ENCODE measurements at regions not wholly inside any gene's neighbourhood (a gene's known extent, or its start where the extent isn't known, plus 50 kb on each side); places are given as distances from the start of the nearest gene placed in this dataset.

DNA sequence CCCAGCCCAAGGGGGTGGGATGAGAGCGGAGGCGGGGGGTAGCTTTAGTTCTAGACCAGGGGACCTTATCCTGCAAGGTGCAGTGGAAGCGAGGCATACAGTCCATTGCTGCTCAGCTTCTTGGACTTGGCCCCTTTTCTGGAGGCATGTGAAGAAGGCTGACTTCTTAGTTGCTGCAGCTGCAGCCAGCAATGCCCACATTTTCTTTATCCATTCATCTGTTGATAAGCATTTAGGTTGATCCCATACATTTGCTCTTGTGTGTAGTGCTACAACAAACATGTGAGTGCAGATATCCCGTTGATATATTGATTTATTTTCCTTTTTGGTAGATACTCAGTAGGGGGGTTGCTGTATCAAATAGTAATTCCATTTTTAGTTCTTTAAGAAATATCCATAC is 461.2 kb upstream of the IMPG1 start:
- Histone ChIP-seq H3K4me2 (ENCODE audit: low read length) (no peak overlapping the region), H3K4me1 (ENCODE audit: control insufficient read depth, low read depth, low read length) (no peaks in the 10 kb centered on the region), H3K4ac (ENCODE audit: low read depth, low read length) (no peak overlapping the region), H3K36me3 (ENCODE audit: control insufficient read depth, insufficient read depth, low read length) (no peaks in the 10 kb centered on the region), H4K8ac (ENCODE audit: low read depth, low read length) (no peak overlapping the region), H3K27ac (ENCODE audit: low read depth, low read length) (no peak overlapping the region), H3K27me3 (ENCODE audit: insufficient read depth, low read length, poor library complexity) (no peaks in the 10 kb centered on the region), H3K23ac (ENCODE audit: low read length) (no peak overlapping the region), H3K79me1 (ENCODE audit: low read length) (no peaks in the 10 kb centered on the region), H2BK120ac (ENCODE audit: low read depth, low read length) (no peak overlapping the region), H4K5ac (ENCODE audit: low read length) (no peak overlapping the region), H2AK5ac (ENCODE audit: low read length) (no peak overlapping the region), H3K79me2 (ENCODE audit: control insufficient read depth, insufficient read depth, low read length) (no peaks in the 10 kb centered on the region), H2BK5ac (ENCODE audit: low read length) (no peak overlapping the region), H2BK15ac (replicated peaks; ENCODE audit: low read depth) (no peak overlapping the region), H3K4me3 (ENCODE audit: low read length) (no peak overlapping the region), H3K9ac (ENCODE audit: low read length) (no peak overlapping the region), H3K18ac (ENCODE audit: low read length) (no peak overlapping the region), H3K56ac (ENCODE audit: low read length) (no peak overlapping the region)
- no peak for DNase-seq
- no CpG with 5 or more reads among the region's 4 CpGs for WGBS (ENCODE audit: extremely low coverage, insufficient coverage, low lambda C conversion rate)

DNA sequence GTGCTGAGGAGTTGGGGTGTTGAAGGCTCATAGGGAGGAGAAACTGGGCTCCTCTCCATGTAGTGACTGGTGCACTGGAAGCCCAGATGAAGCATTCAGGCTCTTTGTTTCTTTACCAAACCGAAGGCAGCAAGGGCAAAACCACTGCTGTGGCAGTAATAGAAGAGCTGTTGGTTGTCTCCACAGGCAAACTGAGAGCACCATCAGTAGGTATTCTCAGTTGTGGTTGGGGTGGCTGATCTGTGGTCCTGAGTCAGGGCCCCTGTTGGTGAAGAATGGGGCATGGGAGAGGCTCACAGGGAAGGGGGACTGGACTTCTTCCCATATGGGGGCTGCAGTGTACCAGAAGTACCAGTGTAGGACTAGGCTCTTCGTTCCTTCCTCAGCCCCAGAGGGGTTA is 460.2 kb upstream of the IMPG1 start:
- Histone ChIP-seq H3K23ac (ENCODE audit: low read length) (no peak overlapping the region), H2AK5ac (ENCODE audit: low read length) (no peak overlapping the region), H2BK15ac (replicated peaks; ENCODE audit: low read depth) (no peak overlapping the region), H4K8ac (ENCODE audit: low read depth, low read length) (no peak overlapping the region), H3K4me3 (ENCODE audit: low read length) (no peak overlapping the region), H3K79me2 (ENCODE audit: control insufficient read depth, insufficient read depth, low read length) (no peaks in the 10 kb centered on the region), H3K79me1 (ENCODE audit: low read length) (no peaks in the 10 kb centered on the region), H3K4me1 (ENCODE audit: control insufficient read depth, low read depth, low read length) (no peaks in the 10 kb centered on the region), H3K27me3 (ENCODE audit: insufficient read depth, low read length, poor library complexity) (no peaks in the 10 kb centered on the region), H3K27ac (ENCODE audit: low read depth, low read length) (no peak overlapping the region), H3K4ac (ENCODE audit: low read depth, low read length) (no peak overlapping the region), H2BK120ac (ENCODE audit: low read depth, low read length) (no peak overlapping the region), H3K36me3 (ENCODE audit: control insufficient read depth, insufficient read depth, low read length) (no peaks in the 10 kb centered on the region), H3K4me2 (ENCODE audit: low read length) (no peak overlapping the region), H2BK5ac (ENCODE audit: low read length) (no peak overlapping the region), H3K56ac (ENCODE audit: low read length) (no peak overlapping the region), H3K18ac (ENCODE audit: low read length) (no peak overlapping the region), H4K5ac (ENCODE audit: low read length) (no peak overlapping the region), H3K9ac (ENCODE audit: low read length) (no peak overlapping the region)
- DNase-seq, result no peak
- no CpG with 5 or more reads among the region's 2 CpGs for WGBS (ENCODE audit: extremely low coverage, insufficient coverage, low lambda C conversion rate)

DNA sequence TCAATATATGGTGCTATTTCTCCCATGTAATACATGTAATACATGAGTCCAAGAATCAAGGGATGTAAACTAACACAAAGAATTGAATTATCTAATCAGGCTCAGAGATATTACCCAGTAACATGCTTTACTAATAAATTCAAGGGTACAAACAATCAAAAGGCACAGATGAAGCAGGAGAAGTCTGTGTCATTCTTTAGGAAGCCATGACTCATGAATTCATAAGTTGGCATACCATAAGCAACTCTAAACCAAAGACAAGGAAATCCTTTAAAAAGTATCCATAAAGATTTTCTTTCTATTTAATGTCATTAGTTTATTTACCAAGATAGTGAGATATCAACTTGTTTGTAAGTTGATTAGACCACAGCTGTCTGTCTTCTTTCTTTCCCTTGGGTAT is 446.0 kb upstream of the IMPG1 start:
- no peaks in the 10 kb centered on the region for H3K79me2 ChIP-seq (ENCODE audit: control insufficient read depth, insufficient read depth, low read length)
- H3K79me1 ChIP-seq (ENCODE audit: low read length), result no peaks in the 10 kb centered on the region

DNA sequence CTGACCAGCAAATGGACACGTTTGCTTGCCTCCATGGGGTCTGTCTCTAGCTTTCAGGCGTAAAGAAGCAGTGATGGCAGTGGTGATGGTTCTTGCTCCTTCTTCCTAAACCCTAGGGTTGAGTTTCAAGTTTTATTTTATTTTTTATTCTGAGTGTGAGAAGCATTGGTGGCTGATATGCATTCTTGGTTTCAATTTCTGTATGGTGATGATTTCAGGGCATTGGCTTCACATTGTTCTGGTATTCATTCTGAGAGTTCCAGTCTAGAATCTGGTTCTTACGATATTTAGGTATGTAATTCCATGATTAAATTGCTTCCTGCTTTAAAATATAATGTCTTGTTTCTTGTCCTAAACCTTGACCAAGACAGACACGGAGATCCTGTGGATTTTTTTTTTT is 444.5 kb upstream of the IMPG1 start:
- Histone ChIP-seq H3K36me3 (ENCODE audit: control insufficient read depth, insufficient read depth, low read length) (no peaks in the 10 kb centered on the region), H3K27me3 (ENCODE audit: insufficient read depth, low read length, poor library complexity) (no peaks in the 10 kb centered on the region), H3K18ac (ENCODE audit: low read length) (no peak overlapping the region), H3K9ac (ENCODE audit: low read length) (no peak overlapping the region), H2BK120ac (ENCODE audit: low read depth, low read length) (no peak overlapping the region), H3K56ac (ENCODE audit: low read length) (no peak overlapping the region), H2AK5ac (ENCODE audit: low read length) (no peak overlapping the region), H3K4me2 (ENCODE audit: low read length) (no peak overlapping the region), H3K27ac (ENCODE audit: low read depth, low read length) (no peak overlapping the region), H4K5ac (ENCODE audit: low read length) (no peak overlapping the region), H2BK15ac (replicated peaks; ENCODE audit: low read depth) (no peak overlapping the region), H3K79me1 (ENCODE audit: low read length) (no peaks in the 10 kb centered on the region), H3K4me1 (ENCODE audit: control insufficient read depth, low read depth, low read length) (no peaks in the 10 kb centered on the region), H2BK5ac (ENCODE audit: low read length) (no peak overlapping the region), H3K4ac (ENCODE audit: low read depth, low read length) (no peak overlapping the region), H4K8ac (ENCODE audit: low read depth, low read length) (no peak overlapping the region), H3K4me3 (ENCODE audit: low read length) (no peak overlapping the region), H3K79me2 (ENCODE audit: control insufficient read depth, insufficient read depth, low read length) (no peaks in the 10 kb centered on the region), H3K23ac (ENCODE audit: low read length) (no peak overlapping the region)
- DNase-seq, result no peak
- no CpG with 5 or more reads among the region's 4 CpGs for WGBS (ENCODE audit: extremely low coverage, insufficient coverage, low lambda C conversion rate)

More for the DNA sequence above, 446.0 kb upstream of the IMPG1 start:
- no peaks in the 10 kb centered on the region for H3K36me3 ChIP-seq (ENCODE audit: control insufficient read depth, insufficient read depth, low read length)
- H4K8ac ChIP-seq (ENCODE audit: low read depth, low read length), result no peak overlapping the region
- H2BK15ac ChIP-seq (replicated peaks; ENCODE audit: low read depth), result no peak overlapping the region
- H3K27ac ChIP-seq (ENCODE audit: low read depth, low read length), result no peak overlapping the region
- H3K4me3 ChIP-seq (ENCODE audit: low read length), result no peak overlapping the region
- no peak overlapping the region for H2BK120ac ChIP-seq (ENCODE audit: low read depth, low read length)
- H3K9ac ChIP-seq (ENCODE audit: low read length), result no peak overlapping the region
- no peak overlapping the region for H3K18ac ChIP-seq (ENCODE audit: low read length)
- H3K23ac ChIP-seq (ENCODE audit: low read length), result no peak overlapping the region
- no peaks in the 10 kb centered on the region for H3K4me1 ChIP-seq (ENCODE audit: control insufficient read depth, low read depth, low read length)
- no peak overlapping the region for H3K4ac ChIP-seq (ENCODE audit: low read depth, low read length)
- DNase-seq, result no peak
- H3K27me3 ChIP-seq (ENCODE audit: insufficient read depth, low read length, poor library complexity), result no peaks in the 10 kb centered on the region
- H4K5ac ChIP-seq (ENCODE audit: low read length), result no peak overlapping the region
- H2BK5ac ChIP-seq (ENCODE audit: low read length), result no peak overlapping the region
- H3K4me2 ChIP-seq (ENCODE audit: low read length), result no peak overlapping the region
- no peak overlapping the region for H2AK5ac ChIP-seq (ENCODE audit: low read length)
- no peak overlapping the region for H3K56ac ChIP-seq (ENCODE audit: low read length)

DNA sequence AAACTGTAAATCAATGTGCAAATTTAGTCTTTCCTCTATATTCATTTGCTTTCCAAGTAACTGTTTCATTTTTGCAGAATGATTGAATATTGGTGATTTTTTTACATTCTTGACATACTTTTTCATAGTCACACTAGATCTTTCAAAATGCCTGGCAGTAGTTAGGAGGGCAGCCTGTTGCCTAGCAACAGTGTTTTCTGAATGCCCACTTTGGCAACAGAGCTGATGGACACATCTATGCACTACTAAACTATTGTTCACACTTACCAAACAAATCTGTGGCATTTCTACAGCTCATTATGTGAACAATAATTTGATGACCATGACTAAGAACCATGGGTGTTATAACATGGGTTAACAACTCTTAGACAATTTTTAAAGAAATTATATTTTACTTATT is 438.0 kb upstream of the IMPG1 start:
- peak; percentile 48 for DNase-seq
- H3K79me1 ChIP-seq (ENCODE audit: low read length), result no peaks in the 10 kb centered on the region

DNA sequence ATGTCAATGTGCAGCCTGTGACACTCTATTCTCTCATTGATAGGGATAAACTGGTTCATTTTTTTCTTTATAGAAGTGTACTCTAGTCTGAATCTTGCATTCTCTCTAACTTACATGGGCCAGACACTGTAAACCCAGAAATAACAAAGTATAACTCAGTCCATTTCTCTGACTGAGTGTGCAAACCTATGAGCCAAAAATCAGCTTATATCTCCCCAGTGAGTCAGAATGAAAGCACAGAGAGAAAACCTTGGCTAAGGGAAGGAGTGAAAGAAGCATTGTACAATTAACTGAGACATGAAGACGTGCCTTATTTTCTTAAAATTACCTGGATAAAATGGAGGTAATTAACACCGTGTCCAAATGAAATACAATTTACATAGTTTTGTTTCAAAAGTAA is 436.9 kb upstream of the IMPG1 start:
- no peaks in the 10 kb centered on the region for H3K36me3 ChIP-seq (ENCODE audit: control insufficient read depth, insufficient read depth, low read length)
- no peak overlapping the region for H3K4me3 ChIP-seq (ENCODE audit: low read length)
- H3K4me2 ChIP-seq (ENCODE audit: low read length), result no peak overlapping the region
- H3K79me1 ChIP-seq (ENCODE audit: low read length), result no peaks in the 10 kb centered on the region
- H4K8ac ChIP-seq (ENCODE audit: low read depth, low read length), result no peak overlapping the region
- no peak overlapping the region for H2AK5ac ChIP-seq (ENCODE audit: low read length)
- no CpG with 5 or more reads among the region's 2 CpGs for WGBS (ENCODE audit: extremely low coverage, insufficient coverage, low lambda C conversion rate)
- H3K27ac ChIP-seq (ENCODE audit: low read depth, low read length), result no peak overlapping the region
- no peaks in the 10 kb centered on the region for H3K79me2 ChIP-seq (ENCODE audit: control insufficient read depth, insufficient read depth, low read length)
- H3K27me3 ChIP-seq (ENCODE audit: insufficient read depth, low read length, poor library complexity), result no peaks in the 10 kb centered on the region
- no peak overlapping the region for H3K4ac ChIP-seq (ENCODE audit: low read depth, low read length)
- H3K4me1 ChIP-seq (ENCODE audit: control insufficient read depth, low read depth, low read length), result no peaks in the 10 kb centered on the region
- H2BK5ac ChIP-seq (ENCODE audit: low read length), result no peak overlapping the region
- H2BK120ac ChIP-seq (ENCODE audit: low read depth, low read length), result no peak overlapping the region
- H3K18ac ChIP-seq (ENCODE audit: low read length), result no peak overlapping the region
- no peak overlapping the region for H2BK15ac ChIP-seq (replicated peaks; ENCODE audit: low read depth)
- no peak overlapping the region for H3K9ac ChIP-seq (ENCODE audit: low read length)
- H3K23ac ChIP-seq (ENCODE audit: low read length), result no peak overlapping the region
- H3K56ac ChIP-seq (ENCODE audit: low read length), result no peak overlapping the region
- no peak overlapping the region for H4K5ac ChIP-seq (ENCODE audit: low read length)
- DNase-seq, result no peak

More for the DNA sequence above, 438.0 kb upstream of the IMPG1 start:
- Histone ChIP-seq H3K27ac (ENCODE audit: low read depth, low read length) (no peak overlapping the region), H2AK5ac (ENCODE audit: low read length) (no peak overlapping the region), H2BK15ac (replicated peaks; ENCODE audit: low read depth) (no peak overlapping the region), H3K79me2 (ENCODE audit: control insufficient read depth, insufficient read depth, low read length) (no peaks in the 10 kb centered on the region), H3K27me3 (ENCODE audit: insufficient read depth, low read length, poor library complexity) (no peaks in the 10 kb centered on the region), H3K23ac (ENCODE audit: low read length) (no peak overlapping the region), H3K9ac (ENCODE audit: low read length) (no peak overlapping the region), H2BK5ac (ENCODE audit: low read length) (no peak overlapping the region), H3K18ac (ENCODE audit: low read length) (no peak overlapping the region), H3K4me3 (ENCODE audit: low read length) (no peak overlapping the region), H4K5ac (ENCODE audit: low read length) (no peak overlapping the region), H3K36me3 (ENCODE audit: control insufficient read depth, insufficient read depth, low read length) (no peaks in the 10 kb centered on the region), H3K4me1 (ENCODE audit: control insufficient read depth, low read depth, low read length) (no peaks in the 10 kb centered on the region), H3K56ac (ENCODE audit: low read length) (no peak overlapping the region), H3K4ac (ENCODE audit: low read depth, low read length) (no peak overlapping the region), H3K4me2 (ENCODE audit: low read length) (no peak overlapping the region), H2BK120ac (ENCODE audit: low read depth, low read length) (no peak overlapping the region), H4K8ac (ENCODE audit: low read depth, low read length) (no peak overlapping the region)

Measured in mesendoderm (in vitro differentiated cells).